Panc1 (cell line): ENCODE measurements at regions not wholly inside any gene's neighbourhood (a gene's known extent, or its start where the extent isn't known, plus 50 kb on each side); places are given as distances from the start of the nearest gene placed in this dataset.

Source experiments
- TF ChIP-seq, protein P1 (sequence below): fragments of 450-650 bp; IDR thresholded peaks from 2 replicates; pipeline ENCODE4 v1.5.1; 2017; ENCODE audit warnings: mild to moderate bottlenecking
- TF ChIP-seq, protein P2 (sequence below), 2 experiments: IDR thresholded peaks; 2 replicates each; pipeline ENCODE4 v1.6.1; 2011 to 2012; ENCODE audit warnings: low read depth in 2 of 2, control low read depth in 1 of 2, low read length in 1 of 2, mild to moderate bottlenecking in 1 of 2, moderate library complexity in 1 of 2; ENCODE audit not compliant: insufficient read depth in 1 of 2

DNA sequence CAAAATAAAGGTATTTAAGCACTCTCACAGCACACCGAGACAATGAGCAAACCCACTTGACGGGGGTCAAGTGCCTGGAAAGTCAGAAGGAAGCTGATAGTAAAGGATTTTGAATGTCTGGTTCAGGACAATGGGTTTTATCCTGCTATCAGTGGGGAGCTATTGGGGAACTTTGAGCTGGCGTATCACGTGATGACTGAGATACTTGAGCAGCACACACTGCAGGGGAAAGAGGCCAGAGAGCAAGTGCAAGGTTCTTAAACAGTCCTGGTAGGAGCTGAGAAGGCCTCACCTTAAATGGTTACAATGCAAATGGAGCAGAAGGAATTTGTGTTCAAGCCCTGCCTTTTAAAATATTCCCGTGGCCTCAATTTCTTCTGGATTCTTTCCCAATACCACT, 225.3 kb downstream of the LACC1 start:
- TF ChIP-seq, protein P1, sequence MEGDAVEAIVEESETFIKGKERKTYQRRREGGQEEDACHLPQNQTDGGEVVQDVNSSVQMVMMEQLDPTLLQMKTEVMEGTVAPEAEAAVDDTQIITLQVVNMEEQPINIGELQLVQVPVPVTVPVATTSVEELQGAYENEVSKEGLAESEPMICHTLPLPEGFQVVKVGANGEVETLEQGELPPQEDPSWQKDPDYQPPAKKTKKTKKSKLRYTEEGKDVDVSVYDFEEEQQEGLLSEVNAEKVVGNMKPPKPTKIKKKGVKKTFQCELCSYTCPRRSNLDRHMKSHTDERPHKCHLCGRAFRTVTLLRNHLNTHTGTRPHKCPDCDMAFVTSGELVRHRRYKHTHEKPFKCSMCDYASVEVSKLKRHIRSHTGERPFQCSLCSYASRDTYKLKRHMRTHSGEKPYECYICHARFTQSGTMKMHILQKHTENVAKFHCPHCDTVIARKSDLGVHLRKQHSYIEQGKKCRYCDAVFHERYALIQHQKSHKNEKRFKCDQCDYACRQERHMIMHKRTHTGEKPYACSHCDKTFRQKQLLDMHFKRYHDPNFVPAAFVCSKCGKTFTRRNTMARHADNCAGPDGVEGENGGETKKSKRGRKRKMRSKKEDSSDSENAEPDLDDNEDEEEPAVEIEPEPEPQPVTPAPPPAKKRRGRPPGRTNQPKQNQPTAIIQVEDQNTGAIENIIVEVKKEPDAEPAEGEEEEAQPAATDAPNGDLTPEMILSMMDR: no peak
- TF ChIP-seq, protein P2, sequence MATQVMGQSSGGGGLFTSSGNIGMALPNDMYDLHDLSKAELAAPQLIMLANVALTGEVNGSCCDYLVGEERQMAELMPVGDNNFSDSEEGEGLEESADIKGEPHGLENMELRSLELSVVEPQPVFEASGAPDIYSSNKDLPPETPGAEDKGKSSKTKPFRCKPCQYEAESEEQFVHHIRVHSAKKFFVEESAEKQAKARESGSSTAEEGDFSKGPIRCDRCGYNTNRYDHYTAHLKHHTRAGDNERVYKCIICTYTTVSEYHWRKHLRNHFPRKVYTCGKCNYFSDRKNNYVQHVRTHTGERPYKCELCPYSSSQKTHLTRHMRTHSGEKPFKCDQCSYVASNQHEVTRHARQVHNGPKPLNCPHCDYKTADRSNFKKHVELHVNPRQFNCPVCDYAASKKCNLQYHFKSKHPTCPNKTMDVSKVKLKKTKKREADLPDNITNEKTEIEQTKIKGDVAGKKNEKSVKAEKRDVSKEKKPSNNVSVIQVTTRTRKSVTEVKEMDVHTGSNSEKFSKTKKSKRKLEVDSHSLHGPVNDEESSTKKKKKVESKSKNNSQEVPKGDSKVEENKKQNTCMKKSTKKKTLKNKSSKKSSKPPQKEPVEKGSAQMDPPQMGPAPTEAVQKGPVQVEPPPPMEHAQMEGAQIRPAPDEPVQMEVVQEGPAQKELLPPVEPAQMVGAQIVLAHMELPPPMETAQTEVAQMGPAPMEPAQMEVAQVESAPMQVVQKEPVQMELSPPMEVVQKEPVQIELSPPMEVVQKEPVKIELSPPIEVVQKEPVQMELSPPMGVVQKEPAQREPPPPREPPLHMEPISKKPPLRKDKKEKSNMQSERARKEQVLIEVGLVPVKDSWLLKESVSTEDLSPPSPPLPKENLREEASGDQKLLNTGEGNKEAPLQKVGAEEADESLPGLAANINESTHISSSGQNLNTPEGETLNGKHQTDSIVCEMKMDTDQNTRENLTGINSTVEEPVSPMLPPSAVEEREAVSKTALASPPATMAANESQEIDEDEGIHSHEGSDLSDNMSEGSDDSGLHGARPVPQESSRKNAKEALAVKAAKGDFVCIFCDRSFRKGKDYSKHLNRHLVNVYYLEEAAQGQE (IDR thresholded peaks at IDR 0.05; ENCODE audit: insufficient read depth in 1 of 2, low read depth in 2 of 2, low read length in 1 of 2): no peak
